SK-N-SH treated with all-trans-retinoic acid at 6 μM for 48 hours (cell line): ENCODE measurements at regions not wholly inside any gene's neighbourhood (a gene's known extent, or its start where the extent isn't known, plus 50 kb on each side); places are given as distances from the start of the nearest gene placed in this dataset.

Experiments used
- ZFP3 ChIP-seq: fragments of 250-450 bp; sonication (Bioruptor Pico); IDR thresholded peaks from 2 replicates; pipeline ENCODE4 v1.5.0; 2020; ENCODE audit warnings: mild to moderate bottlenecking, moderate library complexity
- ZNF565 ChIP-seq: fragments of 450-650 bp; formaldehyde crosslinking; conservative IDR thresholded peaks from 2 replicates; pipeline ENCODE4 v1.5.0; 2020; ENCODE audit warnings: low read depth, mild to moderate bottlenecking, moderate library complexity
- ZNF8 ChIP-seq: fragments of 450-650 bp; formaldehyde crosslinking; IDR thresholded peaks from 2 replicates; pipeline ENCODE4 v1.5.0; 2020; ENCODE audit warnings: mild to moderate bottlenecking, moderate library complexity

GRCh38 chr17:71966459-71967313 is 154.1 kb upstream of the SOX9 start:
- TF ChIP-seq ZNF8 = no peak
- no peak for TF ChIP-seq ZFP3
- TF ChIP-seq ZNF565 = no peak
